NCI-H460 (cell line): ENCODE measurements at regions not wholly inside any gene's neighbourhood (a gene's known extent, or its start where the extent isn't known, plus 50 kb on each side); places are given as distances from the start of the nearest gene placed in this dataset.
"Not testable (repeated sequence)": the region's sequence is repeated elsewhere in the genome, so short reads cannot be mapped to it uniquely, and the experiment has no call there.

Experiments used
- DNase-seq: peaks from one replicate; pipeline ENCODE4 v3.0.0-alpha.2; 2016; ENCODE audit warnings: low read depth; ENCODE audit errors: extremely low read depth

DNA sequence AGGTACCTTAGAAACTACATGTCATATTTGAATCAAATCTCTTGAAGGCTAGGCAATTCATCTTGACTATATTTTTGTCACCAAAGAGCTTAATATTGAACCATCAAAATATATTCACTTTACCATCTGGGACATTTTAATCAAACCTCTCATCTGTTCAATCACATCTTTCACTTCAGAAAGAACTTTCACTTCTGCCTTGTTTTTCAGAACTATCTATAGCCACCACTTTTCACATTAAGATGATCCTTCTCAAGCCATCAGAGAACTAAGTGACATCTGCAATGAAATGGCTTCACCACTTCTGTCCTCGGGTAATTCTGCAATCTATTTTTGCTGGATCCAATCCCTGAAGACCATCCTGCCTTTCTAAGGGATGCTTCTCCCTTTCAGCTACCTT is 57.8 kb downstream of the OR2B2 start:
- DNase-seq: no peak

DNA sequence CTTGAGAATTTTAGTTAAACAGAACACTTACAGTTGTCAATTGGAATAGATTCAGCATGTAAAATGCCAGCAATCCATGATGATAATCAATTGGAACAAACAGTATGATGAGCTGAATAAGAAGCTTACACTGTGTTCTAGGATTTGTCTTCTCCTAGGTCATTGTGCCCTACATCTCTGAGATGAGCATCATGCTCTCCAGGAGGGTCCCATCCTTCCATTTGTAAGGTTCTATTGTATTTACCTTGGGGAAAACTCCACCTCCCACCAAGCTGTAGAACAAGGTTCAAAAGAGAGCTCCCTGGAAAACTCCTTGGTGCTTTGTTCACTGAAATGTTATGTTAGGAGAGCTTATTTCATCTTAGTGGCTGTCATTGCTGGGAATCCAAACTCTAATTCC is 60.8 kb downstream of the OR2B2 start:
- DNase-seq: no peak

DNA sequence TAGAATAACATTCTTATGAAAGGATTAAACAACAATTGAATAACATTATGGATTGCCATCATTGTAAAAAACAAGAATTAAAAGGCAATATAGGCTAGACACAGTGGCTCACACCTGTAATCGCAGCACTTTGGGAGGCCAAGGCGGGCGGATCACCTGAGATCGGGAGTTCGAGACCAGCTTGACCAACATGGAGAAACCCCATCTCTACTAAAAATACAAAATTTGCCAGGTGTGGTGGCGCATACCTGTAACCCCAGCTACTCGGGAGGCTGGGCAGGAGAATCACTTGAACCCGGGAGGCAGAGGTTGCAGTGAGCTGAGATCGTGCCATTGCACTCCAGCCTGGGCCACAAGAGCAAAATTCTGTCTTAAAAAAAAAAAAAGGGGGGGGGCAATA is 63.2 kb downstream of the OR2B2 start:
- not testable (repeated sequence) for DNase-seq

DNA sequence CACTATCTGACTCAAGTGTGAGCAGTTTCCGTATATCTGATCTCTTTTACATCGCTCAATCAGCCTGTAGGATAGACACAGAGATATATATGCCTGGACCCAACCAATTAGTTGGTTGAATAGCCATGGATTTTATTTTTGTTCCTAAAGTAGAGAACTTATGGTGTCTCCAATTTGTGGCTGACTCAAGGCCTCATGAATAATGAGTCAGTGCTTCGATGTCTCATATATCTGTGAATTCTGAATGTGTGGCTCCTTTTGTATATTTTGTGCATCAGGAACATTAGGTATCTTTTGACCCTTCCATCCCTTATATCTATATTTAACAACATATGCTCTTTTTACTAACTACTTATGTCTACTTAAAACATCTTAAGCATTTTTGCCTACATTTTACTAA is 64.5 kb downstream of the OR2B2 start:
- no peak for DNase-seq

DNA sequence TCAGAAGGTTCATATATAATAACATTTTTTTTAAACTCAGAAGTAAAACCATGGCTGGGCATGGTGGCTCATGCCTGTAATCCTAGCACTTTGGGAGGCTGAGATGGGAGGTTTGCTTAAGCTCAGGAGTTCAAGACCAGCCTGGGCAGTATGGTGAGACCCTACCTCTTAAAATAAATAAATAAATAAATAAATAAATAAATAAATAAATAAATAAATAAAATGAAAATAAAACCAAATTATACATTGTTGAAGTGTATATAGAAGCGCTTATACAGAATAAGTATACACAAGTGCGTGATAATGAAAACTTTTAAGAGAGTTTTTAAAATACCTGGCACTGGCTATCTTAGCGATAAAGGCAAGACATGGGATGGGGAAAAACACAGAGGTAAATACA is 71.6 kb downstream of the OR2B2 start:
- DNase-seq: no peak

DNA sequence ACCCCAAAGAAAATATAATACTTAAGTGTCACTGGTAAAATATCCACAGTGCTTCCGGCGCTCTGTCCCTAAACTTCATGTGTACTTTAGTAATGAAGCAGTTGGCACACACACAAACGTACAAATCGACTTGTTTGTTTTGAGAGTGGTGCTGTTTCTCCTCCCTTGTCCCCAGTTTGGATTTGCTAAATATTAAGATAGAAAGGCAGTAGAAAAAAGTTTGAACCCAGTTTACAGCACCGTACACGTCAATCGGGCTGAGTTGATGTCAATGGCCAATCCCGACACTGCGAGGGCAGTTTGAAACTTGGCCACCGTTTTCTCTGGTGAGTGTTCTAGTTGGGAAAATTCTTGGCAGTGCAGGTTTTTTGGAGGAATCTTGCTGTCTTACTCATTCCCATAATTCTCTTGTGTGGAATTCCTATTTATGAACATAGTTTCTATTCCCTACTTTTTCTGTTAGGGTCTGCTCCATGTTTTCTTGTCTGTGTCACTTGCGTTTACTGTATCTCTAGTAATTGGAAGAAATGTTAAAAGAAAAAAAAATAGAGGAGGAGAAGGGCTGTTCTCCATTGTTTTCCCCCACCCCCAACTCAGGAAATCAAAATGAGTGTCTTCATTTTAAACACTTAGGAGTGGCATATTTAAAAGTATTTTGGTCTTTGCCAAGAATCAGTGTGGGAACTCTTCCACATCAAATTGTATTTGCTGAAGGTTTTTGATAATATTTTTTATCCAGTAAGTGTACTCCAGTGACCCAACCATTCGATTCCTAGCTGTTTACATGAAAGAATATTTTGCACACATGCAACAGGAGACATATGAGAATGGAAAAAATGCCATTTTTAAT is 72.3 kb downstream of the OR2B2 start:
- no peak for DNase-seq

DNA sequence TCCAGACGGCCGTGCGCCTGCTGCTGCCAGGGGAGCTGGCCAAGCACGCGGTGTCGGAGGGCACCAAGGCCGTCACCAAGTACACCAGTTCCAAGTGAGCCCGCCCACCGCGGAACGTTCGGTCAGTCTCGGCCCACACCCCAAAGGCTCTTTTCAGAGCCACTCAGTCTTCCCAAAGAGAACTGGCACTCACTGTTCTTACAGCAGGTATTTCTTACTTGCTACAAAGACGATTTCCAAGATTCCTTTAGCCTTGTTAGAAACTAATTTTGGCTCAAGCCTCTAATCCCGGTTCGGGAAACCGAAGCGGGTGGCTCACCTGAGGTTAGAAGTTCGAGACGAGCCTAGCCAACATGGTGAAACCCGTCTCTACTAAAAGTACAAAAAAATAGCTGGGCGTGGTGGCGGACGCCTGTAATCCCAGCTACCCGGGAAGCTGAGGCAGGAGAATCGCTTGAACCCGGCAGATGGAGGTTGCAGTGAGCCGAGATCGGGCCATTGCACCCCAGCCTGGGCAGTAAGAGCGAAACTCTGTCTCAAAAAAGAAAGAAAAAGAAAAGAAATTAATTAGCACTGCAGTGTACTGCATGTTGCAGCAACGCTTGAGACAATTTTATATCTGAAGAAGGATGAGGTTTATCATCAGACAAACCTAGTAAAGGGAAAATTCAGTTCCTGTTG is 73.1 kb downstream of the OR2B2 start:
- no peak for DNase-seq

DNA sequence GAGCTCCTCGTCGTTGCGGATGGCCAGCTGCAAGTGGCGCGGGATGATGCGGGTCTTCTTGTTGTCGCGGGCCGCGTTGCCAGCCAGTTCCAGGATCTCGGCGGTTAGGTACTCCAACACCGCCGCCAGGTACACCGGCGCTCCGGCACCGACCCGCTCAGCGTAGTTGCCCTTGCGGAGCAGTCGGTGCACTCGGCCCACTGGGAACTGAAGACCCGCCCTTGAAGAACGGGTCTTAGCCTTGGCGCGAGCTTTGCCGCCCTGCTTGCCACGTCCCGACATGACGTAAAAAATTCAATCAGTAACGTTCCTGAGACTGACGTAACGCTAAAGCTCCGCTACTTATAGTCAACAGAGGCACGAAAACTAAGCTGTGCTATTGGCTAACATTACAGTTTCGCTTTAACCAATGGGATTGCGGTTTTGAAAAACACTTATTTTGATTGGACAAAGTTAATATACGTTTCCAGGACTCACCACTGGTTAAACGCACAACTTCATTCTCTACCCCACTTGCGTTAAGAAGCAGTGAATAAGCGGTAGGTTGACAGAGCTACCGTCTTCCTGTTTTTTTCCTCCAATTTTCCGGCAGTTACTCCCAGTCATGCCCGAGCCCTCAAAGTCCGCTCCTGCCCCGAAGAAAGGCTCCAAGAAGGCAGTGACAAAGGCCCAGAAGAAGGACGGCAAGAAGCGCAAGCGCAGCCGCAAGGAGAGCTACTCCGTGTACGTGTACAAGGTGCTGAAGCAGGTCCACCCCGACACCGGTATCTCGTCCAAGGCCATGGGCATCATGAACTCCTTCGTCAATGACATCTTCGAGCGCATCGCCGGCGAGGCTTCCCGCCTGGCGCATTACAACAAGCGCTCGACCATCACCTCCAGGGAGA is 73.9 kb downstream of the OR2B2 start:
- peak; percentile 97 for DNase-seq

DNA sequence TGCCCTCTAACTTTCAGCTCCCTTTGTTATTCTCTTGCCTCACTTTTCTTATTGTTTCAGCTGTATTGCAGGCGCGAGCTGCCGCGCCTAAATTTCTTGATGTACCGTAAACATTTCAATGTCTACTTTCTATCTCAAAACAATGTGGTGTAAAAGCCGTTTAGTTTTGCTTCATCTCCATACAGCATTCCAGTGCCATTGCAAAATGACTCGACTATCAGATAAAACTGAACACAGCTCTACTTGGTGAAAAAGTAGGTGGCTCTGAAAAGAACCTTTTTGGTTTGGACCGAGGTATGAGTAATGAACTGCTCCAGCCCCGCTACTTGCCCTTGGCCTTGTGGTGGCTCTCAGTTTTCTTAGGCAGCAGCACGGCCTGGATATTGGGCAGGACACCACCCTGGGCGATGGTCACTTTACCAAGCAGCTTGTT is 74.6 kb downstream of the OR2B2 start:
- DNase-seq: no peak

DNA sequence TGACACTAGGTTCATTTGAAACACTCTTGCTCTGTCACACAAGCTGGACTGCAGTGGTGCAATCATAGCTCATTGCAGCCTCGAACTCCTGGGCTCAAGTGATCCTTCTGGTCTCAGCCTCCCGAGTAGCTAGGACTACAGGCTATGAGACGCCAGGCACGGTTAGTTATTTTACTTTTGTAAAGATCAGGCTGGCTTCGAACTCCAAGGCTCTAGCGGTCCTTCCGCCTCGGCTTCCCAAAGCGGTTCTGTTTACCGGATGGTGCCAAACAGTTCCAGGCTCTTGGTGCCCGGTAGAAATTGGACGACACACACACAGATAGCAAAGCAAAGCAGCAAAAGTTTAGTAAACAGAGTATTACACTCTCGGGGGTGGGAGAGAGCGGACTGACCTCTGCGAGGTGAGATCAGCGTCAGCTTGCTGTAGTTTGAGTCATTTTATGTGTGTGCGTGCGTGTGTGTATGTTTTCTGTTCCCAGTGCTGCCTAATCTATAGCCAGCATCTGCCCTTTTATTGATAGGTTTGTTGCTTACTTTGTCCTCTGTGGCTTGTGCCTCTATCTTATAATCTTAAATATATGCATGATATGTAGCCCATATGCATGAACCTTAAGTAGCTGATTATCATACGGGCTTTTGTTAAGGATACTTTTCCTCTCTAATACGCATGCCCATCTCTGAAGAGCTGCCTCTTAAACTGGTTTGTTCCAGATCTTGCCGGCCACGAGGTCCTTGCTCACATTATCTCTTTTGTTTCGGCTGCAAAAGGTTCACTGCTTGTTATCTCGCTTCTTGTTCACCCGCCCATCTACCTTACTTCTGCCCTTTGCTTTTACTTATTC is 75.2 kb downstream of the OR2B2 start:
- peak; percentile 72 for DNase-seq

DNA sequence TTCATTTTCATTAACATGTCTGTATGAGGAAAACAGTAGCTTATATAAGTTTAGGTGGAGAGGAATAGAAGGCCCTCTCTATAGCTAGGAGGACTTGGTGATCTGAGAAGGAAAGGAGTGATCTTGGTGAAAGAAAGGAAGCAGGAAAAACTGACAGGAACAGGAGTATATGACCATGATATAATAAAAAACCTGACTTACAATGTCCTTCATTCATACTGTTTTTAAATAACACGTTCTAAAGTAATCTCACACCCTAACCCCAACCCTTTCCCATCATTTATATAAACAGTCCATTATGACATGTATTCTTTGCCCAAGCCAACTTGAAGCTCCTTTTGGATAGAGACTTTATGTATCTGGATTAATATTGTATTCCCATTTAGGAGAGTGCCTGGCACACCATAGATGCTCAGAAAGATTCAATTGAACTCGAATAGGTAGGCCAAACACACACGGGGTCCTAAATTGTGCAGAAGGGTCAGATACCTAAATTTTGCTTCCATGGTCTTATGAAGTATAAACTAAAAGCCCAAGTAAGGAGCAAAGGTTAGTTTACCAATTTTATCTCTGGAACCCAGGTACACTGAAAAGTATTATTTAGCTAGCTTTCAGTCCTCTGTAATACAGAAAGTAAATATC is 75.9 kb downstream of the OR2B2 start:
- DNase-seq: no peak

DNA sequence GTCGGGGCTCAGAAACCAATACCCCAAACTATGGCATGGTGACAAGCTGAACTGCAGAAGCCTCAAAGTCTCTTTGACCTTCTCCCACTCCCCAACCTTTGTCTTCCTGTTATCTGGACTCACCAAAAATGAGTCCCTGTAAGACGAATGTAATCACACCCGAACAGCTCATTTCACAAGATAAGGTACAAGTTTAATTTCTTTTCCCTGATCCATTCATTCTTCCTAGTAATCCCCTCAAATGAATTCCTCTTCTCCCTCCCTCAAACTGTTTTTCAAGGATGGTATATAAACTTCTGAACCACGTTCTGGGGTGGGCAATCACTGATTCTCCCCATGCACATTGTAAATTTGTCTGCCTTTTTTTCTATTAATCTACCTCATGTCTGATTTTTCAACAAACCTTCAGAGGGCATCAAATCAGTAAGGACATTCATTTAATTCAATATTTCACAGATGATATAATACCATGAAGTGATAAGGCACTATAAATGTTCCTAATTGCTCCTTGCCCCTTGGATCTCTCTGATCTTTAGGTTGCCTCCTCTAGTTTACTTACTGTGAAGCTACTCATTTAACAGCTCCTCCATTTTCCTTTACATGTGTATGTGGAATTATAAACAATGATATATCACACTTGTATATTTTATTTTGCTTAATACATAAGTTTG is 77.2 kb downstream of the OR2B2 start:
- DNase-seq: no peak

DNA sequence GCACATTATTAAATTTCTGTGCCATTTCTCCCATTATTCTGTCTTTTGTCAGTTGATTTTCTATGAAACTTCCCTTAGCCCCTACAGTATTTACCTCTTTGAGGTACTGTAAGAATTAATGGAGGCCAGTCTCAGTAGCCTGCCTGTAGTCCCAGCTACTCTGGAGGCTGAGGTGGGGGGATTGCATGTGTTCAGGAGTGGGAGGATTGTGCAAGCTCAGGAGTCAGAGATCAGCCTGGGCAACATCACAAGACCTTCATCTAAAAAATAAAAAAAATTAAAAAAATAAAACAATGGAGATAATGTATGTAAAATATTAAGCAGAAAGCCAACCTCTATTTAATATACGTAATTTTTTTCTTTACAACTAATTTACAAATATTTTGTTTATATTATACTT is 77.8 kb downstream of the OR2B2 start:
- no peak for DNase-seq

DNA sequence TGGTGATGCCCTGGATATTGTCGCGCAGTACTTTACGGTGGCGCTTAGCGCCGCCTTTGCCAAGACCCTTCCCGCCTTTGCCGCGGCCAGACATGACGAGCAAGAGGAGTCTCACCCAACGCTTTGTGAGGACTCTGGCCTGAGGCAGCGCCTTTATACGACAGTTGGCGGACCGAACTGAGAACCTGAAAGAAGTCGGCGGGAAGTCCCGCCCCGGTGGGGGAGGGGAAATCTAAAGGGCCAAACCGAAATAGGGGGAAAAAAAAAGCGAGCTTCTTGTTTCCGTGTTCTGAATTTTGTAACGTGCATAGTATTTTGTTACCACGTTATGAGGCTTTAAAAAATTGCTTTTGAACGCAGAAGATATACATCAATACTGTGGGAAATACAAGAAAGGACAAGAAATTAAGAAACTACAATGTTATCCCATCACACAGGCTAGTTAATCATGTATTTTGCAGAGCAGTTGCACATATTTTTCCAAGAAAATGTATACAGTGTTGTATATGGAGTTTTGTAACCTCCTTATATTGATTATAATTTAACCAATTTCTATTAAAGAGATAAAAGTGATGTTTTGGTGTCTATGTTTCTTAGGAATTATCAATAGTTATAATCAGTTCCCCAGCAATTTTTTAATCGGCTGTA is 80.6 kb downstream of the OR2B2 start:
- DNase-seq: not testable (repeated sequence)

DNA sequence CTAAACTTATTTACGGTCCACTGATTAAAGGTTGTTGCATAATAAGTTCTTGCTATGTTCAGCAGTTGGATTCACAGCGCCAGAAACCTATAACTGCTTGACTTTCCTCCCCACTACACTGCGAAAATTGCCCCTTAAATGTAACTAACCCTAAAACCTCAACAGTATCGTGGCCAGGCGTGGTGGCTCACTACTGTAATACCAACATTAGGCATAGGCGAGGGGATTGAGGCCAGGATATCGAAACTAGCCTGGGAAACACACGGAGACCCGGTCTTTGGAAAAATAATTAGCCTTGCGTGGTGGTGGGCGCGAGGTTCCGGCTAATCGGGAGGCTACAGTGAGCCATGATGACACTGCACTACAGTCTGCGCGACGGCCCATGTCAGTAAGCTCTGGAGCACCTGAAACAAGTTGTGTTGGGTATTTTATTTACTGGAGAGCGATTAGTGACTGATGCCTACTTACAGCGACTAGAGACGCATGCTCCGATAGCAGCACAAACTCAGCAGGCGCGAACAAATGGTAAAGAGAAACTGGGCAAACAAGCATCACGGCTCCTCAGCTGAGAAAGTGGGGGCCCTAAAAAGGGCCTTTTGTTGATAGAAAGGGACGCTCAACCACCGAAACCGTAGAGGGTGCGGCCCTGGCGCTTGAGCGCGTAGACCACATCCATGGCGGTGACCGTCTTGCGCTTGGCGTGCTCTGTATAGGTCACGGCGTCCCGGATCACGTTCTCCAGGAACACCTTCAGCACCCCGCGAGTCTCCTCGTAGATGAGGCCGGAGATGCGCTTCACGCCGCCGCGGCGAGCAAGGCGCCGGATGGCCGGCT is 81.4 kb downstream of the OR2B2 start:
- not testable (repeated sequence) for DNase-seq

DNA sequence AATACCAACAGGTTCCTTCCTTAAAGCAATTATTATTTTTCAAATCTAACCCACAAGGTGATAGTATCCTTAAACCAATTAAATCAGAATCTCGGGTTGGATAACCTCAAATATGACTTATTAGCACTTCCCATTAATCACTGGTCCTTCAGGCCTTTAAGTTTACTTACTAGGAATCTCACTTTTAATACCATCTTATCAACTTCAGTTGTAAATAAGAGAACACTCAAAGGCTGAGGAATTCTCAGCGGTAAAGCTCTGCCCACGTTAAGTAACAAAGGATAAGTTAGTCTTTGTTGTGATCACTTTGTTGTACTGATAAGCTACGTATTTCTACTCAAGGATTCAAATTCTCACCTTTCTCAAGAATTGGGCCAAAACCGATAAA is 82.0 kb downstream of the OR2B2 start:
- DNase-seq: no peak

DNA sequence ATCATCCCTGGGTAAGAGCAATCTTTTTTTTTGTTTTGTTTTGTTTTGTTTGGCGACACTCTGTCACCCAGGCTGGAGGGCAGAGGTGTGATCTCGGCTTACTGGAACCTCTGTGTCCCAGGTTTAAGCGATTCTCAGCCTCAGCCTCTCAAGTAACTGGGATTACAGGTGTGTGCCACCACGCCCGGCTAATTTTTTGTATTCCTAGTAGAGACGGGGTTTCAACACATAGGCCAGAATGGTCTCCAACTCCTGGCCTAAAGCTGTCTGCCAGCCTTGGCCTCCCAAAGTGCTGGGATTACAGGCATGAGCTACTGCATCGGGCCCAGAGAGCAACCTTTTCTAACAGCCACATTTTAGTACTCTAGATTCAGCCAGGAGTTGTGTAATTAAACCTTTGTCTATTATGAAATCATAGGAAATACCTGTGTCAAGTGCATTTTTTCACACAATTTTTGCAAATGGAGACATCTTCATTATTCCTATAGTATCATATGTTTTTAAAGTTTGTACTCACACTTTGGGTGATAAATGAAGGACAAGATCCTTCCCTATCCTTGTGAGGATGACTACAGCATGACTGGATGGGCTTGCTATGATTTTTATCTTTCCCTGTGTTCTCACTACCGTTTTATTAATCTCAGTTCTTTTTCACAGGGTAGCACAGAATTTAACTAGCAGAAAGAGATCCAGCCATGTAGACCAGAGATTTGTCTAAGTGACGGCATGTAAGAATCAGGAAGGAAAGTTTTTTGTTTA is 82.6 kb downstream of the OR2B2 start:
- DNase-seq: no peak
